GM19238 (cell line): ENCODE measurements at regions not wholly inside any gene's neighbourhood (a gene's known extent, or its start where the extent isn't known, plus 50 kb on each side); places are given as distances from the start of the nearest gene placed in this dataset.

Source experiments
- DNase-seq: peaks from one replicate; pipeline ENCODE4 v3.0.0; 2011; ENCODE audit warnings: low spot score; ENCODE audit not compliant: insufficient read length

DNA sequence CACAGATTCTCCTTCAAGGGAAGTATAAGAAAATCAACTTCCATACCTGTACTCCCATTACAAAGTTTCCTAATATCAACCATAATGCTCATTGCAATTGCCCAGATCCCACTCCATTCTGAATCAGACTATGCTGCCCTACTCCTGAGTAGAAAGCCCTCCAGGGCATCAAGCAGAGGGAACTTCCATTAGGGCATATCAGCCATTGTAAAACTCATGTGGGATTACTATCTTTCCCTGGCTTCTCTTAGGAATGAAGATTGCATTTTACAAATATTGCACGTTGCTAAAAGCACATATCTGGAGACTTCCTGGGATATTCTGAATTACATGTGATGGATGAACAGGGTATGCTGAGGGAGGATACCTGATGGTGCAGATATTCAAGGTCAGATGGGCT lies 263.2 kb downstream of the FOXA2 start:
- DNase-seq, result no peak

GRCh38 chr20:22320245-22320915 lies 264.0 kb downstream of the FOXA2 start:
- no peak for DNase-seq

GRCh38 chr20:22315771-22316170 lies 268.6 kb downstream of the FOXA2 start:
- DNase-seq, result no peak

DNA sequence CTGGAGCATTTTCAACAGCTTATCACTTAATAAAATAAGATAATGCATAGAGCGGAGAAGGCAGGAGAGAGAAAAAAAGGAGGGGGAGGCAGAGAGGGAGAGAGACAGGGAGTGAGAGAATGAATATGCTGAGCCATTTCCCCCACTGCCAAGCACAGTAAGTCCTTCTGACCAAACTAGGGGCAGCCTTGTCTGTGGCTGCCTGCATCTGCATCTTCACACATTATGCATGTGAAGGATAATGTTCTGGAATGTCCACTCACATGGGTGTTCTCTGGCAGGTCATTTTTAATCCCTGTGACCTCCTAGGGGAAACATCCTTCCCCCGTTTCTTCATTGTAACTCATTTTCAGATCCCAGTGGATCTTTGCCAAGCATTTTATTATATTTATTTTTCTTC lies 269.3 kb downstream of the FOXA2 start:
- DNase-seq, result no peak

- DNase-seq, result no peak
Observed at GRCh38 chr20:22312744-22313346, 271.5 kb downstream of the FOXA2 start.

- no peak for DNase-seq
Observed at GRCh38 chr20:22308934-22309333, 275.4 kb downstream of the FOXA2 start.

GRCh38 chr20:22307409-22307808 lies 277.0 kb downstream of the FOXA2 start:
- DNase-seq, result no peak

- no peak for DNase-seq
Observed at GRCh38 chr20:22305381-22305780, 279.0 kb downstream of the FOXA2 start.

GRCh38 chr20:22303523-22303922 lies 280.8 kb downstream of the FOXA2 start:
- no peak for DNase-seq

GRCh38 chr20:22302039-22302438 lies 282.3 kb downstream of the FOXA2 start:
- no peak for DNase-seq

GRCh38 chr20:22293886-22294285 lies 290.5 kb downstream of the FOXA2 start:
- DNase-seq, result no peak

- no peak for DNase-seq
Observed at GRCh38 chr20:22289442-22289841, 294.9 kb downstream of the FOXA2 start.

DNA sequence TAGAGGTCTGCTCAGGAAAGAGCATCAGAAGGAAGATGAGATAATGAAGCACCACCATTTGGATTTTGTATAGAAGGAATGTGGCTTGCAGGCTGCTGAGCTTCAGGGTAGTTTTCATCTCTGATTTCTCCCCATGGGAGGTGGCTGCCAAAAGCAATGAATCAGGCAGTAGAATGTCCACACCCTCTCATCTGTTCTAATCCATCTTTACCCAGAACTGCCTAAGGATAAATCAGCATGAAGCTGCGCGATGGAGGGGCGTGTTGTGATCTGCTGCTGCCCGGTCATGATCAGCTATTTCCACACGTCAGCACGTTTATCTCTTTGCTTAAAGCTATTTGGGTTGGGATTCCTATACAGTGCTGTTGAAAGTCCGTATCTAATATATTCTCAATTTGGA lies 295.4 kb downstream of the FOXA2 start:
- DNase-seq, result no peak

GRCh38 chr20:22288156-22288555 lies 296.2 kb downstream of the FOXA2 start:
- DNase-seq, result no peak

GRCh38 chr20:22285555-22285954 lies 298.8 kb downstream of the FOXA2 start:
- no peak for DNase-seq

DNA sequence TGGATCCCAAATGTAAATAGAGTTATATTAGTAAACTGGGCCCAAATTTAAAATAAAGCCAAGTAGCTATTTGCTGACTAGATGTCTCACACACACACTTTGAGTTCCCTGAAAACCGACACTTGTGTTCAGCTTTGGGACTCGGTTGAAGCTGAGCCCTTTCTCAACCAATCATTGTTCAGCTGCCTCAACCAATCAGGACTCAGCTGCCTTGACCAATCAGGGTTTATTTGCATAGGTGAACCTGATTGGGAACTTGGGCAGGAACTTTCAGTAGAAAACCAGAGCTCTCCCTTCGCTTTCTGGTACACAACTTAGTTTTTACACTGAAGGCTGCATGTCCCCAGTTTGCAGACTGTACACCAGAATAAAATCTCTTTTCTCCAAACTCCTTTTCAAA lies 301.7 kb downstream of the FOXA2 start:
- DNase-seq, result no peak

GRCh38 chr20:22274330-22274729 lies 310.0 kb downstream of the FOXA2 start:
- DNase-seq, result no peak

GRCh38 chr20:22268675-22269074 lies 315.7 kb downstream of the FOXA2 start:
- no peak for DNase-seq

- DNase-seq, result no peak
Observed at GRCh38 chr20:22264917-22265316, 319.5 kb downstream of the FOXA2 start.

GRCh38 chr20:22260506-22260905 lies 323.9 kb downstream of the FOXA2 start:
- DNase-seq, result no peak

DNA sequence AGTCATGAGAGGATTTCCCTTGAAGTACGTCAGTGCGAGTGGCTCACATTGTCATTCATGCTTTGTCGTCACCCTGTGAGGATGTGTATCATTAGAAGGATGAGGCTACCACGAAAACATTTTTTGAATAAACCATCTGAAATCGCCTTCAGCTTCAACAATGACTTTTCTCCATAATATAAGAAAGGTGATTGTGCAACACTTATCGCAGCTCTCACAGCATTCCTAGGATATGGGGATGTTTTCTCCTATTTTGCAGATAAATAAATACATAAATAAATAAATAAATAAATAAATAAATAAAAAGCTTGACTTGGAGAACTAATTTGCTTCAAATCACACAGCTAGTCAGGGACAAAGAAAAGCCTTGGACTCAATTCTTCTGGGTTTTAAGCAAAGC lies 326.5 kb downstream of the FOXA2 start:
- no peak for DNase-seq

- no peak for DNase-seq
Observed at GRCh38 chr20:22248051-22248667, 336.2 kb downstream of the FOXA2 start.

DNA sequence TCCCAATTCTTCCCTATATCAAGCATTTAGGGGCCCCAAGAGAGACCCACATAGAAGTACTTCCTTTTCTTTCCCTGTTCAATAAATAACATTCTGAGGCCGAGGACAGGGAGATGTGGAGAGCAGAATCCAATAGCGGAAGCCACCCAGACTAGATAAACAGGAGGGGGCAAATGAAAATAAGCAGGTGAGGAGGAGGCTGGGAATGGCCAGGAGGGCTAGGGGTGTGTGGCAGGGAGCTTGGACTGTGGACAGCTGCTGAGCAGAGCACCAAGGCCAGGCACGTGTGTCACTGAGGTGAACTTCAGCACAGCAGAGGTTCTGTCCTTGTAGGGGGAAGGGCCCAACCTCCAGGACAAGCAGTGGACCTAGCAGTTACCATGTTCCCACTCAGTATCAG lies 339.2 kb downstream of the FOXA2 start:
- no peak for DNase-seq
